ENCODE measurements at regions not wholly inside any gene's neighbourhood (a gene's known extent, or its start where the extent isn't known, plus 50 kb on each side); places are given as distances from the start of the nearest gene placed in this dataset.

GRCh38 chr6:97914912-97915311 is 631.9 kb upstream of the MMS22L start:
- no peaks in the 10 kb centered on the region for H3K9me3 Mint-ChIP-seq
- H3K4me1 Mint-ChIP-seq: peaks cover 14% of the 10 kb centered on the region
- no peak overlapping the region for H3K4me3 Mint-ChIP-seq
- H3K36me3 Mint-ChIP-seq (ENCODE audit: low read depth): no peaks in the 10 kb centered on the region
- DNase-seq (ENCODE audit: low read depth, low spot score): no peak
- H3K27me3 Mint-ChIP-seq (ENCODE audit: low read depth): no peaks in the 10 kb centered on the region
- TF ChIP-seq CTCF (conservative IDR thresholded peaks at IDR 0.05): no peak
- H3K27ac Mint-ChIP-seq (ENCODE audit: unreplicated experiment): no peak overlapping the region

GRCh38 chr6:97915537-97915936 is 632.5 kb upstream of the MMS22L start:
- Mint-ChIP-seq H3K27ac (ENCODE audit: unreplicated experiment) (no peak overlapping the region), H3K9me3 (no peaks in the 10 kb centered on the region), H3K4me1 (peaks cover 14% of the 10 kb centered on the region), H3K27me3 (ENCODE audit: low read depth) (no peaks in the 10 kb centered on the region), H3K36me3 (ENCODE audit: low read depth) (no peaks in the 10 kb centered on the region), H3K4me3 (no peak overlapping the region)
- no peak for TF ChIP-seq CTCF (conservative IDR thresholded peaks at IDR 0.05)
- no peak for DNase-seq (ENCODE audit: low read depth, low spot score)

DNA sequence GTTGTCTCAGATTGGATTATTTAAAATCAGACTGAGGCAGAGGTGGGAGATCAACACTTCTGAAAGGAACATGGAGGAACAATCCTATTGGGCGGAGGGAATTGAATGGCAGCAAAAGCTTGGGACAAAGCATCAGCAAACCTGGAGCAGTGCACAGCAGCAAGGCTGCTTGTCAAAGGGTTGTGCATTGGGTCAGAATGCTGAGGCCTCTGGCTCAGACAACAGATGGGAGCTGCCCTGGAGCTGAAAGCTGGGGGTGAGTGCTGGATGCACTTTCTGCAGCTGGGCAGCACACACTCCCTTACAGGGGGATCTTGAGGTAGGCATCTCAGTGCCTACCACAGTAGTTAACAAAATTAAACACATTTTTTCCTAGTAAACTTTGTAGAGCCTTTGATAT is 634.4 kb upstream of the MMS22L start:
- H3K4me1 Mint-ChIP-seq: peaks cover 14% of the 10 kb centered on the region
- H3K27me3 Mint-ChIP-seq (ENCODE audit: low read depth): no peaks in the 10 kb centered on the region
- peak overlapping the region; percentile 2 for H3K27ac Mint-ChIP-seq (ENCODE audit: unreplicated experiment)
- no peaks in the 10 kb centered on the region for H3K9me3 Mint-ChIP-seq
- no peaks in the 10 kb centered on the region for H3K36me3 Mint-ChIP-seq (ENCODE audit: low read depth)
- no peak for TF ChIP-seq CTCF (conservative IDR thresholded peaks at IDR 0.05)
- no peak overlapping the region for H3K4me3 Mint-ChIP-seq
- no peak for DNase-seq (ENCODE audit: low read depth, low spot score)

DNA sequence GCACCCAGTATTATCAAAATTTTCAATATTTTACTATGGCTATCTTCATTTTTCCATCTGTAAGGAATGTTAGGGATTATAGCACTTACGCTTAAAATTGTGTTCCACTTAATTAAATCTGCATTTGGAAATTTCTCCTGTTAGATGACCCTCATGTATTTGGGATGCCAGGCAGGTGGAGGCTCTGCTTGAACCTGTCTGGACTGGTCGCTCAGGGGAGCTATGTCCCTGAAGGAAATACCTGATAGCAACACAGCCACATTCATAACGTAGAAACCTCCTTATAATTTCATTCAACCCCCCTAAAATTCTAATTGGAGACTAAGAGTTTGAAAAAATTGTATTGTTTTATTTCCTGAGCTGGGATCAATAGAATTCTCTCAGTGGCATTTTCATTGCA is 636.0 kb upstream of the MMS22L start:
- Mint-ChIP-seq H3K27me3 (ENCODE audit: low read depth) (no peaks in the 10 kb centered on the region), H3K36me3 (ENCODE audit: low read depth) (no peaks in the 10 kb centered on the region), H3K9me3 (no peaks in the 10 kb centered on the region), H3K27ac (ENCODE audit: unreplicated experiment) (no peak overlapping the region), H3K4me1 (peaks cover 14% of the 10 kb centered on the region), H3K4me3 (no peak overlapping the region)
- TF ChIP-seq CTCF (conservative IDR thresholded peaks at IDR 0.05): no peak
- DNase-seq (ENCODE audit: low read depth, low spot score): no peak

DNA sequence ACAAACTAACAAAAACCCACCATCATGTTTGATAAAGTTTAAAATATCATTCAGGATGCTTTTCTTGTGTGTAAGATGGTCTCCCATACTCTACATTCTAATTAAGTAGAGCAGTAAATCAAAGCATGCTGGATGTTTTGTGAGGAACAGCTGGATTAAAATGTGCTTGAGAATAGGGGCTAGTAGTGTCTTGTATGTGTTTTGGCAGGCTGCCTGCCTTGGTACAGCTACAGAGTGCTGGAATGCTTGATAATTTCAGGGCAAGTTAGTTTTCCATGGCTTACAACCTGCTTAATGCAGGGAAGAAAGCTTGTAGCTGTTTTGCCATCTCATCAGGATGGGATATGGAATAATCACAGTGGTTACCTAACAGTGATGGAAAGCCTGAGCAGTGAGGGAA is 636.6 kb upstream of the MMS22L start:
- no peak for TF ChIP-seq CTCF (conservative IDR thresholded peaks at IDR 0.05)
- no peaks in the 10 kb centered on the region for H3K36me3 Mint-ChIP-seq (ENCODE audit: low read depth)
- H3K4me1 Mint-ChIP-seq: peaks cover 11% of the 10 kb centered on the region
- no peaks in the 10 kb centered on the region for H3K27me3 Mint-ChIP-seq (ENCODE audit: low read depth)
- H3K9me3 Mint-ChIP-seq: no peaks in the 10 kb centered on the region
- no peak overlapping the region for H3K27ac Mint-ChIP-seq (ENCODE audit: unreplicated experiment)
- H3K4me3 Mint-ChIP-seq: no peak overlapping the region
- no peak for DNase-seq (ENCODE audit: low read depth, low spot score)

DNA sequence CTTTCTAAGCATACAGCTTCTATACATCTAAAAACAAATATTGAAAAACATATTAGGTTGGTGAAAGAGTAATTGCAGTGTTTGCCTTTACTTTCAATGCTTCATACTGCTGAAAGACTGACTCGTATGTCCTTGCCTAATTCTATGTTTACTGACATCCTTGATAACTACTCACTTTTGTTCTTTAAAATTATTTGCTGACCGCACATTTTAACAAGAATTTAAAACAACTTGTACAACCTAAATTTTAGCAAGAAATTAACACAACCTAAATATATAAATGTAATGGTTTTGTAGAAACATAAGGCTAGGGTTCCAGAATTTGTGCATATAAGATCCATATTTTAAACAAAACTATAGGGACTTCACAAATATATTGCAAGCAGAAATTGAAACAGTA is 640.2 kb upstream of the MMS22L start:
- H3K9me3 Mint-ChIP-seq: no peaks in the 10 kb centered on the region
- H3K4me3 Mint-ChIP-seq: no peak overlapping the region
- H3K27me3 Mint-ChIP-seq (ENCODE audit: low read depth): no peaks in the 10 kb centered on the region
- no peaks in the 10 kb centered on the region for H3K36me3 Mint-ChIP-seq (ENCODE audit: low read depth)
- no peak for DNase-seq (ENCODE audit: low read depth, low spot score)
- TF ChIP-seq CTCF (conservative IDR thresholded peaks at IDR 0.05): no peak
- H3K27ac Mint-ChIP-seq (ENCODE audit: unreplicated experiment): no peak overlapping the region
- H3K4me1 Mint-ChIP-seq: no peaks in the 10 kb centered on the region
